ENCODE measurements at regions not wholly inside any gene's neighbourhood (a gene's known extent, or its start where the extent isn't known, plus 50 kb on each side); places are given as distances from the start of the nearest gene placed in this dataset.

DNA sequence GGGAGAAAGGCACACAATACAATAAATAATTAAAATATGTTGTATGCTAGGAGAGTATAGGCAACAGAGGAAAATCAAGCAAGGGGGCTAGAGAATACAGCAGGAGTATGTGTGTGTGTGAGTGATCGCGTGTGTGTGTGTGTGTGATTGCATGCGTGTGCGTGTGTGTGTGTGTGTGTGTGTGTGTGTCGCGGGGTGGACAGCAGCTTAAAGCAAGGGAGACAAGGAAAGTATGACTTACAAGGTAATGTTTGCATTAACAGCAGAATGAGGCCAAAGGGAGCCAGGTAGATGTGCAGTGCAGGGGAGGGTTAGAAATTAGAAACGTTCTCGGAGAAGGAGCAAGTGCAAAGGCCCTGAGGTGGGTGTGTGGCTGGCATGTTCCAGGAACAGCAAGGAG is 57.4 kb upstream of the KCNA1 start:
- Histone ChIP-seq H3K4me1 (ENCODE audit: low read length) (peaks cover 9% of the 10 kb centered on the region), H3K4me3 (ENCODE audit: low read length) (no peak overlapping the region), H3K36me3 (replicated peaks; ENCODE audit: low read depth, low read length) (no peaks in the 10 kb centered on the region), H3K27ac (ENCODE audit: low read length) (no peak overlapping the region), H4K20me1 (ENCODE audit: insufficient read depth, low read length) (no peaks in the 10 kb centered on the region), H3K9ac (ENCODE audit: low read length) (no peak overlapping the region), H3K27me3 (ENCODE audit: low read depth, low read length) (peaks cover 10% of the 10 kb centered on the region), H3K4me2 (ENCODE audit: low read length) (no peak overlapping the region), H3K79me2 (ENCODE audit: low read length) (no peaks in the 10 kb centered on the region), H2AFZ (ENCODE audit: low read depth, low read length) (no peak overlapping the region), H3K9me3 (ENCODE audit: insufficient read depth, low read length) (no peaks in the 10 kb centered on the region)
- no peak for TF ChIP-seq EZH2phosphoT487 (IDR thresholded peaks at IDR 0.05; ENCODE audit: low read depth)
- TF ChIP-seq, protein P1, sequence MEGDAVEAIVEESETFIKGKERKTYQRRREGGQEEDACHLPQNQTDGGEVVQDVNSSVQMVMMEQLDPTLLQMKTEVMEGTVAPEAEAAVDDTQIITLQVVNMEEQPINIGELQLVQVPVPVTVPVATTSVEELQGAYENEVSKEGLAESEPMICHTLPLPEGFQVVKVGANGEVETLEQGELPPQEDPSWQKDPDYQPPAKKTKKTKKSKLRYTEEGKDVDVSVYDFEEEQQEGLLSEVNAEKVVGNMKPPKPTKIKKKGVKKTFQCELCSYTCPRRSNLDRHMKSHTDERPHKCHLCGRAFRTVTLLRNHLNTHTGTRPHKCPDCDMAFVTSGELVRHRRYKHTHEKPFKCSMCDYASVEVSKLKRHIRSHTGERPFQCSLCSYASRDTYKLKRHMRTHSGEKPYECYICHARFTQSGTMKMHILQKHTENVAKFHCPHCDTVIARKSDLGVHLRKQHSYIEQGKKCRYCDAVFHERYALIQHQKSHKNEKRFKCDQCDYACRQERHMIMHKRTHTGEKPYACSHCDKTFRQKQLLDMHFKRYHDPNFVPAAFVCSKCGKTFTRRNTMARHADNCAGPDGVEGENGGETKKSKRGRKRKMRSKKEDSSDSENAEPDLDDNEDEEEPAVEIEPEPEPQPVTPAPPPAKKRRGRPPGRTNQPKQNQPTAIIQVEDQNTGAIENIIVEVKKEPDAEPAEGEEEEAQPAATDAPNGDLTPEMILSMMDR (IDR thresholded peaks at IDR 0.05; ENCODE audit: low read depth, low read length), result no peak

DNA sequence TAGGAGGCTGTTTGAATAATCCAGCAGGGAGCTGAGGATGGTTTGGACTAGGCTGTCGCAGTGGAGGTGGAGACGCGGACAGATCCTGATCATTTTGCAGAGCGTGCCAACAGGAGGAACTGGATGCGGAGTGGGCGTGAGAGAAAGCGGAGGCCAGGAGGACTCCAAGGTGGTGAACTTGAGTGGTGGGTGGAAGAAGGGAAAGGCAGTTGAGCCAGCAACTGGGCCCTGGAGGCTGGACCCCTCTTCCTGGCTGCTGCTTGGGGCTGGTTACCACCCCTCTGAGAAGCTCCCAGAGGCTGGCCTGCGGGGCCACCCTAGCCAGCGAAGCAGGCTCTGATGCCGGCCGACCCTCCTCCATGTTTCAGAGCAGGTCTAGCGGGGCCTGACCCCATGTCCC is 56.8 kb upstream of the KCNA1 start:
- TF ChIP-seq, protein P1 (IDR thresholded peaks at IDR 0.05; ENCODE audit: low read depth, low read length), result no peak
- no peak for TF ChIP-seq EZH2phosphoT487 (IDR thresholded peaks at IDR 0.05; ENCODE audit: low read depth)

DNA sequence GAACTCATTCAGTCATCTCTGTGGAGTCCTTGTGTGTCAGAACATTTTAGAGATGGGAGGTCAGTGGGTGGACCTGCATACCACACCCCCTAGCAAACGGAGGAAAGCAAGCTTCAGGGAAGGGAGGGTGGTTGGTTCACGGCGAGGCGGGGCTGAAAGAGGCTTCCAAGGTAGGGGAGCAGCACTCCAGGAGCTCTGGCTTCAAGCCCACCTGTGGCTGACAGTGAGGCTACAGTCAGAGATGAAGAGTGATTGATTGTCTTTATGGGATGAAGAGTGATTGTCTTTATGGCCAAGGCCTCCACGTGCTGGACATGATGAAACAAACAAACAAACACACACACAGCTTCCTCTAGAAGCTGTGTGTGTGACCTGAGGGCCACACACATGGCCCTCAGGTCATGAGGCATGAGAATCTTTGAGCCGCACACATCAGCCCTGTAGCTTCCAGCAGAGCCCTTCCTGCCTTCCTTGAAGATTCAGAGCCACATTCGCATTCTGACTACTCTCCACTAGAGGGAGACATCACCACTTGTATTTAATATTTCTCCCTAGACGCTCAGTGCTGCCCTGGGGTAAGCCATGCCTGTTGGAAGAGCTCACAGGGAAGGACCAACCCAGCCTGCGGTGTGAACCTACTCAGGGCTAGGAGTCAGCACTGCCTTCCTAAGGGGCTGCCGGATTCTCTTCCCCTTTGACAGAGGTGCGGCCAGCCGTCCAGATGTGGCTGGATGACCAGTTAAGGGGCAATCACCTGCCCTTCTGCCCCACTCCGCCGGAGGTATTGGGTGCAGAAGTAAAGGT is 54.4 kb upstream of the KCNA1 start:
- Histone ChIP-seq H3K4me1 (ENCODE audit: low read length) (peaks cover 11% of the 10 kb centered on the region), H3K9me3 (ENCODE audit: insufficient read depth, low read length) (no peaks in the 10 kb centered on the region), H2AFZ (ENCODE audit: low read depth, low read length) (peak overlapping the region; percentile 88), H3K4me2 (ENCODE audit: low read length) (peak overlapping the region; percentile 80), H4K20me1 (ENCODE audit: insufficient read depth, low read length) (no peaks in the 10 kb centered on the region), H3K4me3 (ENCODE audit: low read length) (peak overlapping the region; percentile 67), H3K9ac (ENCODE audit: low read length) (peak overlapping the region; percentile 38), H3K27ac (ENCODE audit: low read length) (no peak overlapping the region), H3K36me3 (replicated peaks; ENCODE audit: low read depth, low read length) (no peaks in the 10 kb centered on the region), H3K79me2 (ENCODE audit: low read length) (no peaks in the 10 kb centered on the region), H3K27me3 (ENCODE audit: low read depth, low read length) (peaks cover 23% of the 10 kb centered on the region)
- no peak for TF ChIP-seq EZH2phosphoT487 (IDR thresholded peaks at IDR 0.05; ENCODE audit: low read depth)
- TF ChIP-seq, protein P1 (IDR thresholded peaks at IDR 0.05; ENCODE audit: low read depth, low read length), result peak; percentile 69

More for the DNA sequence above, 56.8 kb upstream of the KCNA1 start:
- no peaks in the 10 kb centered on the region for H4K20me1 ChIP-seq (ENCODE audit: insufficient read depth, low read length)
- H3K27me3 ChIP-seq (ENCODE audit: low read depth, low read length), result peaks cover 10% of the 10 kb centered on the region
- H3K27ac ChIP-seq (ENCODE audit: low read length), result no peak overlapping the region
- H2AFZ ChIP-seq (ENCODE audit: low read depth, low read length), result no peak overlapping the region
- no peak overlapping the region for H3K4me3 ChIP-seq (ENCODE audit: low read length)
- no peaks in the 10 kb centered on the region for H3K9me3 ChIP-seq (ENCODE audit: insufficient read depth, low read length)
- H3K4me2 ChIP-seq (ENCODE audit: low read length), result no peak overlapping the region
- peaks cover 10% of the 10 kb centered on the region for H3K4me1 ChIP-seq (ENCODE audit: low read length)
- no peak overlapping the region for H3K9ac ChIP-seq (ENCODE audit: low read length)
- no peaks in the 10 kb centered on the region for H3K79me2 ChIP-seq (ENCODE audit: low read length)
- H3K36me3 ChIP-seq (replicated peaks; ENCODE audit: low read depth, low read length), result no peaks in the 10 kb centered on the region

DNA sequence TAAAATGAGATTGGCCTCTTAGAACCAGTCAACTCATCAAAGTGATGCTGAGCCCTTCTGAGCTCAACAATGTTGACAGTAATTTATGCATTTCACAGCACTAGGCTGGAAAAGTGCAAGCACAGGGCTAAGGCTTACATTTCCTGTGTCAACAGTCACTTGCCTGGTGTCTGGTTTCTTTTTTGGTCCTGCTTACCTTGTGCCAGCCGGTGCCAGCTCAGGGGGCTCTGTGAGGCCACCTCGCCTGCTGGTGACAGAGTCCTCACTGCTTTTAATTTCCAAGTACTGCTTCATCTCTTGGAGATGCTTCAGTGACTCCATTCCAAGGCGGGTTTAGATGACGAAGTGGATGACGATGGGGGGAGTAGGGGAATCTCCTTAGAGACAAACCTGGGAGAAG is 53.1 kb upstream of the KCNA1 start:
- Histone ChIP-seq H4K20me1 (ENCODE audit: insufficient read depth, low read length) (no peaks in the 10 kb centered on the region), H3K4me2 (ENCODE audit: low read length) (peak overlapping the region; percentile 29), H2AFZ (ENCODE audit: low read depth, low read length) (no peak overlapping the region), H3K4me1 (ENCODE audit: low read length) (peaks cover 11% of the 10 kb centered on the region), H3K27me3 (ENCODE audit: low read depth, low read length) (peaks cover 26% of the 10 kb centered on the region), H3K9ac (ENCODE audit: low read length) (no peak overlapping the region), H3K36me3 (replicated peaks; ENCODE audit: low read depth, low read length) (no peaks in the 10 kb centered on the region), H3K9me3 (ENCODE audit: insufficient read depth, low read length) (no peaks in the 10 kb centered on the region), H3K27ac (ENCODE audit: low read length) (no peak overlapping the region), H3K4me3 (ENCODE audit: low read length) (no peak overlapping the region), H3K79me2 (ENCODE audit: low read length) (no peaks in the 10 kb centered on the region)
- TF ChIP-seq, protein P1 (IDR thresholded peaks at IDR 0.05; ENCODE audit: low read depth, low read length), result no peak
- TF ChIP-seq EZH2phosphoT487 (IDR thresholded peaks at IDR 0.05; ENCODE audit: low read depth), result no peak

Data from OCI-LY3 (cell line).